NCI-H526 treated with DMSO at 0.1 percent for 48 hours (cell line): ENCODE measurements at regions not wholly inside any gene's neighbourhood (a gene's known extent, or its start where the extent isn't known, plus 50 kb on each side); places are given as distances from the start of the nearest gene placed in this dataset.
A peak's percentile ranks its signal among the peaks of the same experiment; 100 is the strongest.
"Not testable (repeated sequence)": the region's sequence is repeated elsewhere in the genome, so short reads cannot be mapped to it uniquely, and the experiment has no call there.

ENCODE experiments used
- DNase-seq: peaks from one replicate; lab custom pipeline; 2025; lab: John Stamatoyannopoulos, UW

- no peak for DNase-seq
These were observed 51.6 kb upstream of the MPP7 start for GRCh38 chr10:28354511-28354910.

GRCh38 chr10:28355376-28355775 is 52.5 kb upstream of the MPP7 start:
- DNase-seq = no peak

GRCh38 chr10:28359334-28359733 is 56.5 kb upstream of the MPP7 start:
- no peak for DNase-seq

- DNase-seq = no peak
These were observed 57.3 kb upstream of the MPP7 start for GRCh38 chr10:28360175-28360574.

- no peak for DNase-seq
These were observed 60.5 kb upstream of the MPP7 start for GRCh38 chr10:28363376-28363775.

- no peak for DNase-seq
These were observed 63.0 kb upstream of the MPP7 start for GRCh38 chr10:28365840-28366239.

- no peak for DNase-seq
These were observed 64.1 kb upstream of the MPP7 start for GRCh38 chr10:28366994-28367393.

GRCh38 chr10:28367413-28367812 is 64.5 kb upstream of the MPP7 start:
- DNase-seq = no peak

- no peak for DNase-seq
These were observed 65.1 kb upstream of the MPP7 start for GRCh38 chr10:28367929-28368484.

GRCh38 chr10:28370107-28370835 is 67.4 kb upstream of the MPP7 start:
- DNase-seq = no peak

- DNase-seq = not testable (repeated sequence)
These were observed 68.8 kb upstream of the MPP7 start for GRCh38 chr10:28371638-28372037.

GRCh38 chr10:28374036-28374435 is 71.2 kb upstream of the MPP7 start:
- DNase-seq = no peak

- no peak for DNase-seq
These were observed 72.8 kb upstream of the MPP7 start for GRCh38 chr10:28375399-28376354.

GRCh38 chr10:28378986-28379585 is 76.2 kb upstream of the MPP7 start:
- no peak for DNase-seq

GRCh38 chr10:28381466-28381865 is 78.6 kb upstream of the MPP7 start:
- DNase-seq = no peak

GRCh38 chr10:28381903-28382347 is 79.1 kb upstream of the MPP7 start:
- peak; percentile 26 for DNase-seq

- DNase-seq = no peak
These were observed 79.8 kb upstream of the MPP7 start for GRCh38 chr10:28382525-28383269.

- DNase-seq = no peak
These were observed 81.7 kb upstream of the MPP7 start for GRCh38 chr10:28384557-28384956.

GRCh38 chr10:28385748-28386502 is 83.1 kb upstream of the MPP7 start:
- DNase-seq = no peak

- no peak for DNase-seq
These were observed 83.6 kb upstream of the MPP7 start for GRCh38 chr10:28386503-28386868.

- no peak for DNase-seq
These were observed 84.3 kb upstream of the MPP7 start for GRCh38 chr10:28387140-28387539.
